Activated T-cell treated with anti-CD3 and anti-CD28 coated beads for 48 hours (primary cell): ENCODE measurements at regions not wholly inside any gene's neighbourhood (a gene's known extent, or its start where the extent isn't known, plus 50 kb on each side); places are given as distances from the start of the nearest gene placed in this dataset.

Source experiments
- DNase-seq: peaks from one replicate; pipeline ENCODE4 v3.0.0-alpha.2; 2020; ENCODE audit warnings: low read depth

DNA sequence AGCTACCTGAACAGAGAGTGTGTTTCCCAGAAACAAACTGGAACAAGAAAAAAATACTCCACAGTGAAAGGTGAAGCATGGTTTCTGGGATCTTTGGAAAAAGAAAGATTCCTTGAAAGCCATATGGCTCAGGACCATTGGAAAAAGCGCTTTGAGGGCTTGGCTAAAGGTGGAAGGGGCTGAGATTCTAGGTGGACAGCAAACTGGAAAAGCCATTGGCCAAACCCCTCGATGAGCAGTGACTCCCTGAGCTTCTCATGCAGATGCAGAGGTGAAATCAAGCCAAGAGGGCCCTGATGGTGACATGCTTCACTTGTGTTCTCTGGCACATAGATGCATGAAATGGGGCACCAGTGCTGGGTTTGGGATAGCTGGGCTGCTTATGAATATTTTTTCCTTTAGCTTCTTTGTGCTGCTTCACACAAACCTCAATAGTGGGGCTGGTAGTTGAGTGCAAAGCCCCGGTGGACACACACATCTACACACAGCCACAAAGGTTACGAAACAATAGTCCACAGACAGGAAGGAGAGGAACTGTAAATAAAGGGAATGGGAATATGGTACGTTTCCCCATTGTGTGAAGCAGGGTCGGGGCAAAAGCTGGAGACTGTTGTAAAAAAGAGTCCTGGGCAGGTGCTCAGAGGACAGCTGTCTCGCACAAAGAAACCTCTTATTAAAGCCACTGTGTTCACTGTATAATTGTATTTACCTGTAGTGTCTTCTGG lies 117.8 kb downstream of the FOXA2 start:
- DNase-seq = no peak

GRCh38 chr20:22465622-22466446 lies 118.5 kb downstream of the FOXA2 start:
- no peak for DNase-seq

DNA sequence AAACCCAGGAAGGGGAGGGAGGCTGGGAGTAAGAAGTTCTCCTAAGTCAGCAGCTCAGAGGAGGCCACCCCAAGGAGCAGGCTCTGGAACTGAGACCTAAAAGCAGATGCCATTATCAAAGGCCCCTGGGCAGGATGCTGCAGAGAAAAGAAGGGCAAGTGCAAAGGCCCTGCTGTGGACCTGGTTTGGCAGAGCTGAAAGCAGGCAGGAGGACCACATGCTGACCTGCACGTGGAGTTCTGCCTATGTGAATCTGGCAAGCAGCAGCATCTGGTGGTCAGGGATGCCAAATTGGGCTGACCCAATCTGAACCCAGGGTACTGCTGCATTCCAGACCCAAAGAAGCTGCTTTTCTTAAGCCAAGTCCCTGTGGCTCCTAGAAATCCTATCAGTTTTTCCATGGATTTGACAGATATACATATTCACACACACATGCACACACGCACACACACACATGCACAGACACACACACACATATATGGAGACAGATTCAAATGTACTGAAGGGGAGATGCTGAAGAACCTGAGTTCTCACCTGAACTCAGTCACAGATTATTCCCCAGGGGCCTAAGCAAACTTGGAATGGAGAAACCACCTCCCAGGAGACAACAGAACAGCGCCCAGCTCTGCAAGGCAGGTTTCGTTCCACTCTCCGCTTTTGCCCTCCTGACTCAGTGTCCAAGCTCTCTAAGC lies 119.9 kb downstream of the FOXA2 start:
- DNase-seq = no peak

DNA sequence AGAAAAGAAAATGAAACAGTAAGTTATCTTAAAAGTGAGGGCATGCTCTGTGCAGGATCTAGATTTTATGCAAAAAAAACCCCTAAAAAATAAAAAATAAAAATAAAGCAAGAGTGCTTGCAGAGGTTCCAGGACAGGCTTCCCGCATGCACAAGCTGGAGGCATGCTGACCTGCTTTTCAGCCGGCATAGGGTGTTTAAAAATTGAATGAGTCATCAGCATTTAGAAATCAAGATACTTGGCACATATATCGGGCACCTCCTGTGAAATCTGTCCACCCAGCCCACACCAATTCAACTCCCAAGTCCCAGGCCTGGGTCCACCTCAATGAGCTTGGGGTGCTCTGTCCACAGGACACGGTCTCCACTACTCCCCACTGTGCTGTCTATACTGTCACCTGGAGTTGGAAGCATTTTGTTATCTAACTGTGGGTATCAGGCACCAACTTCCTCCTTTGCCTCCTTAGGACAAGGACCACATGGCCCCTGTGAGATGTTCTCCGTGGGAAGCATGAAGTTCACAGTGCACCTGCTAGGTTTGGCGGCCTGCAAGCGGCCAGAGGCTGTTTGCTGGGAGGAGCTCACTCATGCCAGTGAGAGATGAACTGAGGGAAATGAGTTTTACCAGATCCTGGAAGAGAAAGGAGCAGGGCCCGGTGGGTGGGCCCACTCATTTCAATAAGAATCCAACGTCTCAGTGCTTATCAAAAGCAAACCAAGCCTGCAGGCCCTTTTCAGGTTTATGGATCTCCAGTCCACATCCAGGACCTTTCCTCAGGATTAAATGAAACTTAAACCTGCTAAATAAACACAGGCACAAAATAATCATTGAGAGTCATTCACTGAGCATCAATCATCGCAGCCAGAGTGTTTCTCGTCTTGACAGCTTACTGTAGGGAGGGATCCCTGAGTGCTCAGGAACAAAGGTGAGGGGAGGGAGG lies 121.1 kb downstream of the FOXA2 start:
- no peak for DNase-seq

GRCh38 chr20:22460803-22461202 lies 123.6 kb downstream of the FOXA2 start:
- DNase-seq = no peak

DNA sequence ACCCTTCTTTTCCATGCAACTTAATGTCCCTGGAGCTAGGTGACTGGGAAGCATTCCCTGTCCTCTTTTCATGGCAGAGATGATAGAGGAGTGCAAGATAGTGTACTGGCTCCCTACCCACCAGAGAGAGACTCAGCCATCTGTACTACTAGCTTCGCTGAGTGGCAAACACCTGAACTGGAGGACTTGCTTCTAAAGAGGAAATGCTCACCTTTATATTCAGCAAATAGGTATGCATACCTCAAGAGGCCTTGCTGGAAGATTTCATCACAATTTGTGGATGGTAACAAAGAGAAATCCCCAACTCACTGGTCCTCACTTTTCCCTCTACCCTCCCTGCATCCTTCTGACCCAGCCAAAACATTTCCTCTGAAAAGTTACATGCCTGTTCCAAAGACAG lies 124.1 kb downstream of the FOXA2 start:
- DNase-seq = no peak

DNA sequence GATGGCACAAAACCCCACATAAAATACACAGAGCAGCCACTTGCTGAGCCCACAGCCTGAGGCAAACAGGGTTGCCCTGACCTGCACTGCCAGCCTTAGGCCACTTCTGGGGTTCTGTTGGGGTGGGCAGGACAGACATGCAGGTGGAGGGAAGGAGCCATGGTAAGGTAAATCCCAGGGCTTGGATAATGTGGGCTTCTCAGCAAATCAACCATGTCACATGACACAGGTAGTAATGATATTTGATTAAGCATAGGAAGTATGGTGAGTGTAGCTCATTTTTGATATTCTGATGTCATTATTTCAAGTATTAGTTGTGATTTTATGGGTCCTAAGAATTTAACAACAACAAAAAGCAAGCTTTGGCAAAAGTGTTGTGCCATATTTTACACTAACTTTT lies 124.6 kb downstream of the FOXA2 start:
- no peak for DNase-seq

DNA sequence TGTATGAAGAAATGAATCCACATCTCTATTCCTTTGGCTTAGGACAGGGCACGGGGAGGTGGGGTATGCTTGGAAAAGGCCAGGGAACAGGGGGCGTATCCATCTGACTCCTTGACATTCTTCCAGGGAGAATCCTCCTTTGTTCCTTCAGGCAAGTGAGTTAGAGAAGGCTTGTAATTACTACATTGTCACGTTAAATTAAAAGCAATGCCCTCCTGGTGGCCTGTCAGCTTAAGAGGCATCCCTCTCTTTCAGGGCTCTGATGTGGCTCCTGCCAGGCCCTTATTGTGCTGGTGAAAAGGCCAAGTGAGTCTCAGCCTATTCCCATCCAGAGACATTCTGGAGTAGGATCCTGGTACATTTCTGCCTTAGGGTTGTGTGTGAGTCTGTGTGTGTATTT lies 128.3 kb downstream of the FOXA2 start:
- DNase-seq = no peak

DNA sequence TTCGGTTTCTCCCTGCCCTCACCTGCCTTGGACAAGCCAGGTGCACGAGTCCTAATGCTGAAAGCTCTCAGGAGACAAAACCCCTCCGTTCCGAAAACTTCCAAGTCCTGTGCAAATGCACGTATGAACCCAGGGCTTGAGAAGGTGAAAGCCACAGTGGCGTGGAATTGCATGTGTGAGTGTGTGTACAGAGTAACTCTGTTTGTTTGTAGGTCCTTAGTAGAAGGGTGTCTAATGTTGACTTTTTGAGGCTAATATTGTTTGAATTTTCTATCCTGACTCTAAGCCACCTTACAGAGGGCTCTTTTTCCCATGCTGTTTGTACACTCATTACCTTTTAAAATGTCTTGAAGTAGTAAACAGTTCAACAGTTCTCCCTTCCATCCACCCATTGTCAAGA lies 129.1 kb downstream of the FOXA2 start:
- no peak for DNase-seq

DNA sequence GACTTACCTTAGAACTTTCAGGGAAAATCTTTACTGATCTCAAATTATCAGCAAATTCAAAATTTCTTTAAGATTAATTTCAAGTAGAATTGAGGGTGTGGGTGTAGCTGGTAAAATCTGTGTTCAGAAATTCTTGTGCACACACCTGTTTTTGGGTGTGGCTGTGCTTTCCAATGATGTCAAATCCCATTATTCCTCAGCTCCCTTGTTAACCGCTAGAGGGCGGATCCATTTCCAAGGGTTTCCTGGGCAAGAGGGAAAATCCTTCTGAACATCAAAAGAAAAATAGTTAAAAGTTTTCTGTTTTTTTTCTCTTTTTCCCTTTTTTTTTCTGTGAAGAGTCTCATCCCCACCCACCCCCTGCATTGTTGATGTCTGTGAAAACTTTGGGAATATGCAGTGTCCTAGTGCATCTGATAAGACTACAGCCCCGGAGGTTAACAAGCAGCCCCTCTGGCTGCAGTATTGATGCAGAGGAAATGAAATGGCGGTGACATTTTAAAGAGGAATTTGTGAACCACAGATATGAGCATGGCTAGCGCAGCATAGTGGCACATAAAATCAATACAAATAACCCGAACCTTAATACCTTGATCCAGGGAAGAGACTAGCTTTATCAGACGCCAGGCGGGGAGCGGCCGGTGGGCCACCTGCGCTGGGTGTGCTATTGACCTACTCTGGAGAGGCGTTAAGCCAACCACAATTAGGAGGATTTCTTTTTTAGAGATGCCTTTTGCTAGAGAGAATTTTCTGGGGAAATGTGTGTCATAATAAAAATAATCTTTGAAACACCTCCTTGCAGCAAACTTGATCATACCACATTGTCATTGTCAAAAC lies 130.9 kb downstream of the FOXA2 start:
- DNase-seq = no peak

- no peak for DNase-seq
Measured at GRCh38 chr20:22452442-22453011, 131.8 kb downstream of the FOXA2 start.

DNA sequence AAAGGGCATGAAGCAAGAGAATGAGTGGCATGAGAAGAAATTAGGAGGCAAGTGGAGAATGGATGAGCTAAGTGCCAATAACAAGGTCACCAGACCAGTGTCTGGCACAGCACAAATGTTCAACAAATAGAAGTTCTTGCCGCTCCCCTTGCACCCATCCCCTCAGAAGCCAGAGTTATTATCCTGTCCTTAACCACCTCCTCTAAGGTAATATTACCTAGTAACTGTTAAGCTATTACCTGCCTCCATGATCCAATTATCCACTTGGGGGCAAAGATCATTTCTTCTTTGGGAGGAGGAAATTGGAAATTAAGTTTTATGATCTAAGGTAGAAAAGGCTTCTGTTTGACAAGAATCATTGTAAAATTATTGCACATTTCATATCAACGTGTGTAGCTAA lies 133.8 kb downstream of the FOXA2 start:
- DNase-seq = no peak

GRCh38 chr20:22449188-22449973 lies 135.0 kb downstream of the FOXA2 start:
- no peak for DNase-seq

GRCh38 chr20:22447447-22447778 lies 137.0 kb downstream of the FOXA2 start:
- no peak for DNase-seq

DNA sequence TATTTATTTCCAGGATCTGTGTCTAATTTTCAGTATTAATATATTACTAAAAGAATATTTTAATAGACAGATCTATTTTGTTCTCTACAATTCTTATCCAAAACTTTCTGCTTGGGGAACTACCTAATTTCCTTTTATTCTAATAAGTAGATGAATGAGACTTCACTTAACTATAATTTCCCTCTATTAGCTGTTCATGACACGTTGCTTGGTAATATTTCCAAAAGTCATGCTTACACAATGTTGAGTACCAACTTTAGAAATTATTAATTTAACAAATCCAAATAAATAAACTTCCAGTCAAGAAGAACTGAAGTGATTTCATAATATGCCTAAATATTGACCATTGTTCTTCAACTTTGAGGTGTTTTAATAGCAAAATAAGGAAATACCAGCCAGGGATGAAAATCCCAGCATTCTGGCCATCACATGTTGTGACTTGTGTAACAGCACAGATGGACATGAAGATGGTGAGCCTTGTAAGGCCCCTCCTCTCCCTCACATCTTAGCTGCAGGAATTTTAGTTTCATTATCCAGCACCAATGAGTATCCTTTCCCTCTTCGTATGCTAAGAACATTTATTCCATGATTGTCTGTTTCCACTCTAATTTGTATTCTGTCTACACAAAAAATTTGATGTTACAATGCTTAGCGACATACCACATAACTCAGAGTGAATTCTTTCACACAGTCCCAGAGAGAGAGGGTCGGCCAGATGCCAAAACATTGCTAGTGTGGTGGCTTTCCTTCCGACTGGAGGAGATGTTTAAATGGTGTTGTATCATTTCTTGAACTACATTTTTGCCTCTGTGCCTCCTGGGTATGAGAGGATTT lies 137.5 kb downstream of the FOXA2 start:
- no peak for DNase-seq

DNA sequence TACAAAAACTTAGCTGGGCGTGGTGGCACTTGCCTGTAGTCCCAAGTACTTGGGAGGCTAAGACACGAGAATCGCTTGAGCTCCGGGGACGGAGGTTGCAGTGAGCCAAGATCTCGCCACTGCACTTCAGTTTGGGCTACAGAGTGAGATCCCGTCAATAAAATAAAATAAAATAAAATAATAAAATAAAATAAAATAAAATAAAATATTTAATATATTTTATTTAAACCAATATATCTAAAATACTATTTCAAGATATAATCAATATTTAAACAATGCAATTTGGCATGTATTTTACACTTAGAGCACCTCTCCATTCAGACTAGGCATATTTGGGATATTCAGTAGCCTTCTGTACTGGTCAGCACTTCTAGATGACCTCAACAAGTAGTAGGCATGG lies 142.1 kb downstream of the FOXA2 start:
- DNase-seq = no peak

- DNase-seq = no peak
Measured at GRCh38 chr20:22438926-22439325, 145.4 kb downstream of the FOXA2 start.

- no peak for DNase-seq
Measured at GRCh38 chr20:22438346-22438745, 146.0 kb downstream of the FOXA2 start.

DNA sequence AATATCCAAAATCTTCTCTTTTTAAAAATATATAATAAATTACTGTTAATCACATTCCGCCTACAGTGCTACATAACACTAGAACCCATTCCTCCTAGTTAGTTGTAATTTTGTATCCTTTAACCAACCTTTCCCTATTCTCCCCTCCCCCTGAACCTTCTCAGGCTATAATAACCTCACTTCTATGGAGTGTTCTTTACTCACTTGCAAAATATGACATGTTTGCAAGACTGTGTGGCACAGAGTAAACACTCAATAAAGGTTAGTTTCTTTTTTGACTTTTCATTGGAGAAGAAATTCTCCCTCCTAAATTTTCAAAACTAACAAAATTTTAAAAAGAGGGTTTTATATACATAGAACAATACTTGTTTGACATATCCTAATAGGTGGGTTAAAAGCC lies 147.0 kb downstream of the FOXA2 start:
- DNase-seq = no peak
